KMS-11 (cell line): ENCODE measurements at regions not wholly inside any gene's neighbourhood (a gene's known extent, or its start where the extent isn't known, plus 50 kb on each side); places are given as distances from the start of the nearest gene placed in this dataset.

Experiments used
- H2AFZ ChIP-seq: fragments of 200-600 bp; sonication (generic); 2 replicates; pipeline ENCODE4 v1.6.1; 2016; ENCODE audit warnings: antibody characterized with exemption, mixed run types, low read depth
- H3K27ac ChIP-seq: fragments of 200-600 bp; sonication (generic); 2 replicates; pipeline ENCODE4 v1.6.1; 2016; ENCODE audit warnings: mild to moderate bottlenecking, mixed run types
- H3K27me3 ChIP-seq: fragments of 200-600 bp; sonication (generic); 2 replicates; pipeline ENCODE4 v1.6.1; 2017; ENCODE audit warnings: mild to moderate bottlenecking, low read depth, mixed run types, moderate library complexity; ENCODE audit not compliant: insufficient read depth
- H3K36me3 ChIP-seq: fragments of 200-600 bp; sonication (generic); 2 replicates; pipeline ENCODE4 v1.6.1; 2017; ENCODE audit warnings: mild to moderate bottlenecking, mixed run types; ENCODE audit not compliant: insufficient read depth
- H3K4me1 ChIP-seq: fragments of 200-600 bp; sonication (generic); 2 replicates; pipeline ENCODE4 v1.6.1; 2016; ENCODE audit warnings: mild to moderate bottlenecking, low read depth, mixed run types; ENCODE audit not compliant: poor library complexity, severe bottlenecking
- H3K4me2 ChIP-seq: fragments of 200-600 bp; sonication (generic); 2 replicates; pipeline ENCODE4 v1.7.0; 2016; ENCODE audit warnings: mild to moderate bottlenecking, mixed run types
- H3K4me3 ChIP-seq: fragments of 200-600 bp; sonication (generic); IDR thresholded peaks from 2 replicates; pipeline ENCODE4 v1.6.1; 2017; ENCODE audit warnings: low read depth, low read length, mixed read lengths; ENCODE audit not compliant: insufficient read depth
- H3K79me2 ChIP-seq: fragments of 200-600 bp; sonication (generic); 2 replicates; pipeline ENCODE4 v1.6.1; 2016; ENCODE audit warnings: low read depth, mixed run types; ENCODE audit not compliant: insufficient read depth
- H3K9ac ChIP-seq: fragments of 200-600 bp; sonication (generic); 2 replicates; pipeline ENCODE4 v1.6.1; 2016; ENCODE audit warnings: mild to moderate bottlenecking, mixed run types
- H4K20me1 ChIP-seq: fragments of 200-600 bp; sonication (generic); 2 replicates; pipeline ENCODE4 v1.6.1; 2016; ENCODE audit warnings: mild to moderate bottlenecking, mixed run types; ENCODE audit not compliant: insufficient read depth
- TF ChIP-seq, protein P1 (sequence below): fragments of 200-600 bp; sonication (generic); conservative IDR thresholded peaks from 2 replicates; pipeline ENCODE4 v1.6.1; 2017; ENCODE audit warnings: low read depth, mild to moderate bottlenecking, antibody characterized with exemption, low read length, moderate library complexity, mixed read lengths

DNA sequence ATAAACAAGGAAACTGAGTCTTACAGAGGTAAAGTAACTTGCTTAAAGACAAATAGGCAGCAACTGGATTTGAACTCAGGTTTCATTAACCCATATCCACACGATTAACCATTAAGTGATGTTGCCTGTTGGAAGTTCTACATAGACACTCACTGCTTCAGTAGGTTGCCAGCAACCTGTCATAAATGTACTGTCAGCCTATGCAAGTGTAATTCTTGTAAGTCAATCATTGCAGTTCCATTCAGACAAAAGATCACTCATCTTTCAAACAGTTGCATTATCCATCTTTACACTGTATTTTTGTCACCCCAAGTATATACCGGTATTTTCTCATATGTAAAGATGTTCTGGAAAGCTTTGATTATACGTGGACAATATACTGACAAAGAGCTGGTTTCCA lies 676.9 kb upstream of the PCDH20 start:
- Histone ChIP-seq H3K4me3 (no peak overlapping the region), H3K4me1 (no peaks in the 10 kb centered on the region), H3K4me2 (no peak overlapping the region), H3K79me2 (no peaks in the 10 kb centered on the region), H3K9ac (no peak overlapping the region), H3K27ac (no peak overlapping the region), H3K36me3 (no peaks in the 10 kb centered on the region), H3K27me3 (no peaks in the 10 kb centered on the region), H4K20me1 (no peaks in the 10 kb centered on the region), H2AFZ (no peak overlapping the region)
- TF ChIP-seq, protein P1, sequence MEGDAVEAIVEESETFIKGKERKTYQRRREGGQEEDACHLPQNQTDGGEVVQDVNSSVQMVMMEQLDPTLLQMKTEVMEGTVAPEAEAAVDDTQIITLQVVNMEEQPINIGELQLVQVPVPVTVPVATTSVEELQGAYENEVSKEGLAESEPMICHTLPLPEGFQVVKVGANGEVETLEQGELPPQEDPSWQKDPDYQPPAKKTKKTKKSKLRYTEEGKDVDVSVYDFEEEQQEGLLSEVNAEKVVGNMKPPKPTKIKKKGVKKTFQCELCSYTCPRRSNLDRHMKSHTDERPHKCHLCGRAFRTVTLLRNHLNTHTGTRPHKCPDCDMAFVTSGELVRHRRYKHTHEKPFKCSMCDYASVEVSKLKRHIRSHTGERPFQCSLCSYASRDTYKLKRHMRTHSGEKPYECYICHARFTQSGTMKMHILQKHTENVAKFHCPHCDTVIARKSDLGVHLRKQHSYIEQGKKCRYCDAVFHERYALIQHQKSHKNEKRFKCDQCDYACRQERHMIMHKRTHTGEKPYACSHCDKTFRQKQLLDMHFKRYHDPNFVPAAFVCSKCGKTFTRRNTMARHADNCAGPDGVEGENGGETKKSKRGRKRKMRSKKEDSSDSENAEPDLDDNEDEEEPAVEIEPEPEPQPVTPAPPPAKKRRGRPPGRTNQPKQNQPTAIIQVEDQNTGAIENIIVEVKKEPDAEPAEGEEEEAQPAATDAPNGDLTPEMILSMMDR, result no peak

DNA sequence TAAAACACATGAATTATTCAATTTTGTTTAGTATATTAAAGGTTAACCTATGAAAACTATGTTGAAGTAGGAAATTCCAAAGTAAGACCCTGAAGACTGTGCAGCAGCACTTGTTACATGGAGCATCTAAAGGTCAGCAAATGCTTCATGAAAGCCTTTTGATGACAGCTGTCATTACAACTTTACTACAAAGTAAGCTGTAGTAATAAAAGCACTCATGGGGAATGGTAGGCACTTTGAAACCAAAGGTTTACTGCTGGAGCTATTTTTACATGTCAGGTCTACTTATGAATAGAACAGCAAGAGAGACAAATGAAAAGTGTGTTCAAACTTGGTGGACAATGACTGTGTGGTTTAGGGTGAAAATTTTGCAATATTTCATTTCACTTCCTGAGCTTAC lies 672.5 kb upstream of the PCDH20 start:
- H3K36me3 ChIP-seq, result no peaks in the 10 kb centered on the region
- no peaks in the 10 kb centered on the region for H3K79me2 ChIP-seq
- H4K20me1 ChIP-seq, result no peaks in the 10 kb centered on the region
- H2AFZ ChIP-seq, result no peak overlapping the region
- no peak overlapping the region for H3K27ac ChIP-seq
- H3K4me3 ChIP-seq, result no peak overlapping the region
- TF ChIP-seq, protein P1, result no peak
- no peak overlapping the region for H3K4me2 ChIP-seq
- H3K4me1 ChIP-seq, result no peaks in the 10 kb centered on the region
- no peak overlapping the region for H3K9ac ChIP-seq
- H3K27me3 ChIP-seq, result no peaks in the 10 kb centered on the region

DNA sequence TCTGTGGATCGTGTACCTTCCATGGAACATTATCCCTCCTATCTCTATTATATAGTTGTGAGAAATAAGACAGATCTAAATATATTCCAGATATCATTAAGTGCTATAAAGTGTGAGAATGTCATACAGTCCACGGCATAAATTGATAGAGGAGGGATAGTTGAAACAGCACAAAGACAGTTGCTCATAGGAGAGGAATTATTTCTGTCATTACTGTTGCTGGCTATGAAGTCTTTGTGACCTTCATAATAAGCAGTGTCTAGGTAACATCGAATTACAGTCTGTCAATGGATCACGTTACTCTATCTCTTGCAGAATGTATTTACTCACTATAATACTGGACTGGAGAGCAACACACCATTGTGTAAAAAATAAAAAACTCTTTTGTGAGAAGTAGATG lies 671.5 kb upstream of the PCDH20 start:
- no peaks in the 10 kb centered on the region for H3K36me3 ChIP-seq
- H3K4me1 ChIP-seq, result no peaks in the 10 kb centered on the region
- no peak overlapping the region for H3K4me3 ChIP-seq
- H2AFZ ChIP-seq, result no peak overlapping the region
- H3K4me2 ChIP-seq, result no peak overlapping the region
- H4K20me1 ChIP-seq, result no peaks in the 10 kb centered on the region
- no peak overlapping the region for H3K27ac ChIP-seq
- TF ChIP-seq, protein P1, result no peak
- no peak overlapping the region for H3K9ac ChIP-seq
- H3K27me3 ChIP-seq, result no peaks in the 10 kb centered on the region
- no peaks in the 10 kb centered on the region for H3K79me2 ChIP-seq

DNA sequence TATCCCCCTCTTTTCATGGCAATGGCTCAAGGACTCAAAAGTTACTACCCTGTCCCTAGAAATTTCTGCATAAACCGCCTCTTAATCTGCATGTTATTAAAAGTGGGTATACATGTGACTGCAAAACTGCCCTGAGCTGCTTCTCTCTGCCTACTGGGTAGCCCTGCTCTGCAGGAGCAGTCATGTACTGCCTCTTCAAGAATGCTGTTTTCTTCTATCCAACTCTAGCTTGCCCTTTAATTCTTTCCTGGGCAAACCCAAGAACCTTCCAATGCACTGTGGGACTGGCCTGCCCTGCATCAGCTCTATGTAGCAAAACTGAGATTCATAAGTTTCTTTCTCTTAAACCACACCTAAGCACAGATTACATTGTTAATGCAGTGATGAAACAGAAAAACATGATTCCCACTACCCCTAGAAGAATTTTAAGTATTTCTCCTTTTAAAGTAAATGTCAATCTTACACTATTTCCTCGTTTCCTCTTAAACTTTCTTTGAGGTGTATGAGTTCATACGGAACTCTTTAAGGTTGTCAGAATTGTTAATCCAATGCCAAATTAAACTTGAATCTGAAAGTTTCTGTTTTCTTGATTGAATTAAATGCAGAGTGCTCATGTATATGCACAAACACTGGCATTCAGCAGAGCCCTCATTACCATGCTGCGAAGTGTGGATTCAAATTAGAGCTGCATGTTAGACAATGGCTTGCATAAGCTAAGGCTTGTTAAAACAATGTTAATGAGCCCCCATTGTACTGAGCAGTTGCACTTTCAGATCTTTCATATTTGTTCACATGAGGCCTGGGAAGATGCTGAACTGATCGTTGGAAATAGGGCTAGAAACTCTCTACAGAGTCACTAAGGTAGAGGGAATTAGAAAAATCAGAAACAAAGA lies 669.9 kb upstream of the PCDH20 start:
- Histone ChIP-seq H3K36me3 (no peaks in the 10 kb centered on the region), H2AFZ (no peak overlapping the region), H3K27ac (no peak overlapping the region), H3K9ac (no peak overlapping the region), H3K4me2 (no peak overlapping the region), H3K79me2 (no peaks in the 10 kb centered on the region), H3K4me1 (no peaks in the 10 kb centered on the region), H4K20me1 (no peaks in the 10 kb centered on the region), H3K4me3 (no peak overlapping the region), H3K27me3 (no peaks in the 10 kb centered on the region)
- TF ChIP-seq, protein P1, result no peak
